Suppressor macrophage treated with lipopolysaccharide for 1 hour (primary cell): ENCODE measurements at regions not wholly inside any gene's neighbourhood (a gene's known extent, or its start where the extent isn't known, plus 50 kb on each side); places are given as distances from the start of the nearest gene placed in this dataset.
A peak's percentile ranks its signal among the peaks of the same experiment; 100 is the strongest.

Experiments used
- DNase-seq, 3 donors: peaks; one replicate each; pipeline ENCODE4 v3.0.0-alpha.2; 2020 to 2022

DNA sequence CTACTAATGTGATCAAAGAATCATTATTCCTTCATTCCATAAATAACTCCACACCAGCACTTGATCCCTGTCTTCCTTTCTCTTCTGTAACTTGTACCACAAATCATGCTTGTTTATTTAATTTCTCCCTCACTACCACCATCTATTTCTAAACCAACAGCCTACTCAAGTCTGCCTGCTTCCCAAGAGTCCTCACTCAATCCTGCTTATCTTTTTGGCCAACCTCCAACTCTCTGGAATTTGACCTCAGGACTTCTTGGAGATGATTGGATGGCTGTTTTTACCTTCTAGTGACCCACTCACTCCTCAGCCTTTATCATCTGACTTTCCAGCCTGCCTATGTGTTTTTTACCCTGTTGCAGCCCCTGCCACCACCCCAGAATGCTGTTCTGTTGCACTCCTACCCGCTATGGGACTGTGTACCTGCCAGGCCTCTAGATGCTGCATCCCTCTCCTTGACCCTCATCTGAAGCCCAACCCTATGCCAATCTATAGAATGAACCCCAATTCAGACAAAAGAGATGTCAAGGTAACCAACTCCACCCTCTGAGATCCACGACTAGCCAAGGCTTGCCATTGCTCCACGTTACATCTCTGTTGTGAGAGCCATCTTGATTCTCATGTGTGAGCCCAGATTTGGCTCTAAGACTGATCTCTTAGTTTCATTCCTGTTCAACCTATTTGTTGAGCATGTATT, 150.2 kb upstream of the PLEKHG7 start:
- DNase-seq: no peak

GRCh38 chr12:92551853-92552397, 150.9 kb upstream of the PLEKHG7 start:
- DNase-seq: peak; percentile 93 to 99 (median 97)

- DNase-seq: no peak
Observed at GRCh38 chr12:92551210-92551609, 151.6 kb upstream of the PLEKHG7 start.

DNA sequence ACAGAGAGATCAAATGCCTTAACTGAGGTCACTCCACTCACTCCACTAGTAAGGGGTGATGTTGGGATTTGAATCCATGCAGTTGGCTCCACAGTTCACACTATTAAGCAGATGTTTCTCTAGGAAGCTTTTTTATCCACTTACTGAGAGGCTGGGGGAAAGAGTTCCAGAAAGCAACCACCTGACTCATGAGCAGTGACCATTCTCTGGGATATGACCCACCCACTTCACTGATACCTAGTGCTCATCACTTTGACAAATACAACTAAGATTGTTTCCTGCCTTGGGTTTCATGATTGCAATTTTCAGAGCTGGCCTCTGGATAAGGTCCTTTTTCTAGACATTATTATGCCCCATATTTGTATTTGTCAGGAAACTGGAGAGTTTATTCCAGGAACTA, 152.1 kb upstream of the PLEKHG7 start:
- peak in 1 of 3 donors; percentile 54 for DNase-seq

GRCh38 chr12:92550254-92550653, 152.5 kb upstream of the PLEKHG7 start:
- no peak for DNase-seq

GRCh38 chr12:92549516-92549915, 153.3 kb upstream of the PLEKHG7 start:
- DNase-seq: peak; percentile 43 to 69 (median 64)

DNA sequence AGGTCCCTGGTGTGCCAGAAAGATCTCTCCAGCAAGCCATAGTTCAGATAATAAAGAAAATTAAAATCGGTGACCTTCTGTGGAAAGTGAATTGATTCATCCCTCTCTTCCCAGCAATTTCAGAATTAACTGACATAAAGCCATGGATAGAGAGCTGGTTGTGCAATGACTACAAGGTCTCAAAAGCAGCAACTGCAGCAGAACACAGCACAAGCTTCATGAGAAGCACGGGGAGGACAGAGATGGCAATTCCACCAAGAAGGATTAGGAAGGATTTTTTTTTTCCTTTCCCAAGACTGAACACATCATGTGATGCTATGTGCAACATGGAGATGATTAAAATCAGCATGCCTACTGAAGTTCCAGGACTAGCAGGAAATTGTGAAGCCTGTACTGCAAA, 154.9 kb upstream of the PLEKHG7 start:
- DNase-seq: peak in 2 of 3 donors; percentile 53 to 63

DNA sequence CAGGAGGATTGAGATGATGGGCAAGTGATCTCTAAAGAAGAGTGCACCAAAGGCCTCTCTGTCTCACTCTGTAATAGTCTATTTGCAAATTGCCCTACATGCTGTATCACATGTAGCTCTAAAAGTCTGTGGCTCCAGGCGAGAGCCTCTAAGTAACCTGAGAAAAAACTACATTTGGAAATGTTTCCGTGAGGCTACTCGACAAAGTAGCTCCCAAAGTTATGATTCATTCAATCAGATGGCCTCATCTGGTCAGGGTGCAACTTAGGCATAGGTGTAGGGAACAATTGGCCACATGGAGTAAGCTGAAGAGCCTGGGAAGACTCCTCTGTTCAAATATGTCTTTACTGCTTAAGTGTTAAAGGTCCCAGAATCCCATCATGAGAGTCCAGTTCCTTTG, 155.4 kb upstream of the PLEKHG7 start:
- no peak for DNase-seq

GRCh38 chr12:92546635-92547348, 156.0 kb upstream of the PLEKHG7 start:
- DNase-seq: no peak

GRCh38 chr12:92546259-92546634, 156.5 kb upstream of the PLEKHG7 start:
- no peak for DNase-seq

GRCh38 chr12:92544322-92544721, 158.5 kb upstream of the PLEKHG7 start:
- DNase-seq: peak in 1 of 3 donors; percentile 46

DNA sequence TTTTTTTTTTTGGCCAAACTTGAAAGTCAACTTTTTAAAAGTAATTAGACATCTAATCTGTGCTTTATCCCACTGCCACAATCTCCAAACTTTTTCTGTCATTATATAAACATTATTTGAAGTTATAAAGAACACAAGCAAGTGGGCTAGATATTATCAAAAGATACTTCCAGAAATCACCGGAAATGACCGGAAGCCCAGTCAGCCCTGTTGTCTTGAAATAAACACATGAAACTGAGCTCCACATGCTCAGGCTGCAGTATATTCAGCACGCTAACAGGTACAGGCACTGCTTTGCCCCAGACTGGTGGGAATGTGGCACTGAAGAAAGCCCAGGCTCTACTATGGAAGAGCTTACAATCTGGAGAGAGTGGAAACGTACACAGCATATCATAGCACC, 158.9 kb upstream of the PLEKHG7 start:
- DNase-seq: no peak

- DNase-seq: no peak
Observed at GRCh38 chr12:92543359-92543758, 159.4 kb upstream of the PLEKHG7 start.

DNA sequence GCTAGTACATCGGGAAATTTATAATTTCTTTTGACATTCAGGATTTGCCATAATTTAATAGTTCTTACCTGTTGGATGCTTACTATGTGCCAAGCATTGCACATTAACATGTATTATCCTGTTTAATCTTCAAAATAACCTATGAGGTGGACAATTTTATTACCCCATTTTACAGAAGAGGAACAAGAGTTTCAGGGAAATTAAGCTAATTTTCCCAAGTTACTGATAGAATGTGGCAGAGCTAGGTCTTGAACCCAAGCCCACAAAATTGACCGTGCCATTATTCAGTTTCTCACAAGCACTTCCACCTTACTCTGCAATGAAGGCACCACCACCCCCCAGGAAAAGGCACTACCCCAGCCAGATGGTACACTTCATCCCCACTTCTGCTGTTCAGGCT, 161.1 kb upstream of the PLEKHG7 start:
- DNase-seq: peak in 2 of 3 donors; percentile 56 to 63

DNA sequence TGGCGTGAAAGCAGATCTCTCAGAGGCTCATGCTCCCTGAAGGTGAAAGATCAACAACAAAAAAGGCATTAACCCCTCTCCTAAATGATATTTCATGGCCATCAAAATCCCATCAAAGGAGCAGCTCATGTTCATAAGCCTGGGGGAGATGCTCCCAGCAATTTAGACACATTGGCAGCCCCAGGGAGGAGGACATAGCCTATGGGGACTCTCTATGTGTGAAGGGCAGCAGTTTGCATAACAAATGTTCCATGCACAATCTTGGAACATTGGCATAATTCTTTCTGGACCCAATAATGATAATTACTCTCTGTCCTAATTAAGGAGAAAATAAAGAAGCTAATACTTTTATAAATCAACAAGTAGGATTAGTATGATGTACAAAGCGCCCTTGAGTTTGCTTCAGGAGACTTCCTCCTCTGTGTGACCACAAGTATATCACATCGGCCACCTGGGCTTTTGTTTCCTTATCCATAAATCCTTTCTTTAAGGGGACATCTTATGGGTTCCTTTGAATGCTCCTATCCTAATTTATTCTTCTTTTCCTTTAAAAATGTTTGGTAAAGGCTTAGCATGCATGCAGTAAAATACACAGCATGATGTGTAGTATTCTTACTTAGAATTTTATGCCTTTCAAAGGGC, 161.9 kb upstream of the PLEKHG7 start:
- no peak for DNase-seq

- DNase-seq: peak; percentile 76 to 88 (median 81)
Observed at GRCh38 chr12:92539976-92540781, 162.6 kb upstream of the PLEKHG7 start.

DNA sequence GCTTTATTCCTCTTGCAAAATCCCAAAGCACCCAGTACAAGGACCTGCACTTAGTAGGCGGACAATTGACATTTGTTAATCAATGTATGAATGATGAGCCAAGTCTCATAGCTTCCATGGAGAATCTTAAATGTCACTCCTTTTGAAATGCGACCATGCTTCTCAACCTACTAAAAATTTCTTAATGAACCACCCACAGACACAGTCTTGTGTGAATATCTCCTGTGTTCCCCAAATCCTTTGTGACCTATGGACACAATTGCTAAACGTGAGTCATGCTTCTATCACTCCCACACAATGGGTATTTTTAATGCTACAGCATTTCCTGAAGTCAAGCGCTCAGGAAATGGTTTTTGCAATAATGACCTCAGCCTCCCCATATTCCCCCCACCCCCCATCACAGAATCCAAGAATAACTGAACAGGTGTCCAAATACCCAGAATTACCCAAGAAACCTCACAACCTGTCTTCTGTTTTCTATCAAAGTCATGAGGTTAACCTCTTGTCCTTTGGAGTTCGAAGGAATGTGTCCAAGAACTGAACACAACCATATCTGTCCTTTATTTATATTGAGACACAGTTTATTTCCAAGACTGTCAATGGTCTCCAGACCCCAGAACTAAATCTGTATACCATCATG, 163.6 kb upstream of the PLEKHG7 start:
- DNase-seq: peak; percentile 88 to 99 (median 96)

GRCh38 chr12:92537290-92537960, 165.4 kb upstream of the PLEKHG7 start:
- peak; percentile 45 to 63 (median 61) for DNase-seq

GRCh38 chr12:92535961-92536360, 166.8 kb upstream of the PLEKHG7 start:
- DNase-seq: no peak

DNA sequence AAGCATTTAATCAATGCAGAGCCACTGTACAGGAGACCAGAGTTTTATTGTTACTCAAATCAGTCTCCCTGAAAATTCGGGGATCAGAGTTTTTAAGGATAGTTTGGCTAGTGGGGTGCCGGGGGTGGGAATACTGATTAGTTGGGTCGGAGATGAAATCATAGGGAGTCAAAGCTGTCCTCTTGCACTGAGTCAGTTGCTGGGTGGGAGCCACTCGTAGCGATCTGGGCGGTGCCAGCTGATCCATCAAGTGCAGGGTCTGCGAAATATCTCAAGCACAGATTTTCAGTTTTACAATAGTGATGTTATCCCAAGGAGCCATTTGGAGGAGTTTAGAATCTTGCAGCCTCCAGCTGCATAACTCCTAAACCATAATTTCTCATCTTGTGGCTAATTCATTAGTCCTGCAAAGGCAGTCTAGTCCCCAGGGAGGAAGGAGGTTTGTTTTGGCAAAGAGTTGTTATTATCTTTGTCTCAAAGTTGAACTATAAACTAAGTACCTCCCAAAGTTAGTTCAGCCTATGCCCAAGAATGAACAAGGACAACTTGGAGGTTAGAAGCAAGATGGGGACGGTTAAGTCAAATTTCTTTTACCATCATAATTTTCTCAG, 169.4 kb upstream of the PLEKHG7 start:
- DNase-seq: no peak

DNA sequence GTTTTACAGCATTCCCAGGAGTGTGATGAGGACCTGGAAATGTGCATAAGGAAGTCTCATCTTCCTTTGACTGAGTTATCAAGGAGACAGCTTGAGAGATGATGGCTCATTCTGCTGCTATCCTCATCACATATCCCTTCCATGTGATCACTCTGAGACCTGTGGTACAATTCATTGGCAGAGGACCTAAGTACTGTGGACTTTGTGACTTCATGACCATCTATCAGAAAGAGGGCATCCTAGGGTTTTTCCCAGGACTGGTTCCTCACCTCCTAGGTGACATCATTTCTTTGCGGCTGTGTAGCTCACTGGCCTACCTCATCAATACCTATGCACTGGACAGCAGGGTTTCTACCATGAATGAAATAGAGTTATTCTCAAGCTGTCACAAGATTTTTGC, 172.1 kb upstream of the PLEKHG7 start:
- no peak for DNase-seq
